ENCODE measurements at regions not wholly inside any gene's neighbourhood (a gene's known extent, or its start where the extent isn't known, plus 50 kb on each side); places are given as distances from the start of the nearest gene placed in this dataset.
"Not testable (repeated sequence)": the region's sequence is repeated elsewhere in the genome, so short reads cannot be mapped to it uniquely, and the experiment has no call there.

DNA sequence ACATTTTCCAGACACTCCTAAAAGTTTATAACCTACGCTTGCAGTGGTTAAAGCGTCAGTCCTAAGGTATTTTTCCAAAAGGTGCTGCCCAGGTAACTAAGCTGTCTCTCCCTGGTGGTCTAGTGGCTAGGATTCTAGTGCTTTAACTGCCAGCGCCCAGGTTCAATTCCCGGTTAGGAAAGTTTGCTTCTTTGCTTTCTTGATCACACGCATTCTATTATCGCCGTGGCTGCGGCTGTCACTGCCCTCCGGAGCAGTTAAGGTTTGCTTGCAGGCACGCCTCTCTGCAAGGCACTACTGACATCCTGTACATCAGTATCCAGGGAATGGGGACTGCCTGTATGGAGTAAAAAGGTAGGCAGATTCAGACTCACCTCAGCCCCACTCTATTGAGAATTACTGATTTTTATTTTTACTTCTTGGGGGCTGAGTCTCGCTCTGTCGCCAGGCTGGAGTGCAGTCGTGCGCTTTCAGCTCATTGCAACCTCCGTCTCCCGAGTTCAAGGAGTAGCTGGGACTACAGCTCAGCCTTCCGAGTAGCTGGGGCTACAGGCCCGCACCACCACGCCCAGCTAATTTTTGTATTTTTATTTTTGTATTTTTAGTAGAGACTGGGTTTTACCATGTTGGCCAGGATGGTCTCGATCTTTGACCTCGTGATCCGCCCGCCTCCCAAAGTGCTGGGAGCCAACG, 53.2 kb upstream of the CFAP126 start:
- Histone ChIP-seq H3K27me3 (no peaks in the 10 kb centered on the region), H3K4me3 (no peak overlapping the region), H3K9me3 (peaks cover 0 to 5% of the 10 kb centered on the region in 2 donors), H3K4me1 (no peaks in the 10 kb centered on the region), H3K36me3 (peaks cover 0 to 3% of the 10 kb centered on the region in 2 donors), H3K27ac (no peak overlapping the region)
- no peak for DNase-seq (ENCODE audit: low spot score in 2 of 2)
- TF ChIP-seq CTCF (IDR thresholded peaks at IDR 0.05): no peak
- intact Hi-C loops (cut with DNase I): no loop called here

GRCh38 chr1:161417536-161417935, 49.9 kb upstream of the CFAP126 start:
- intact Hi-C loops (cut with DNase I); H3K4me3 ChIP-seq; H3K4me1 ChIP-seq; H3K27ac ChIP-seq; H3K27me3 ChIP-seq; DNase-seq (ENCODE audit: low spot score in 2 of 2); H3K36me3 ChIP-seq: not testable (repeated sequence)
- peaks cover 0 to 11% of the 10 kb centered on the region in 2 donors for H3K9me3 ChIP-seq

Data from ascending aorta (tissue), 2 donors.